ENCODE measurements at regions not wholly inside any gene's neighbourhood (a gene's known extent, or its start where the extent isn't known, plus 50 kb on each side); places are given as distances from the start of the nearest gene placed in this dataset.
"Not testable (repeated sequence)": the region's sequence is repeated elsewhere in the genome, so short reads cannot be mapped to it uniquely, and the experiment has no call there.

GRCh38 chr7:140262242-140262903 is 85.6 kb upstream of the KDM7A start:
- Histone ChIP-seq H3K27me3 (ENCODE audit: control insufficient read depth, insufficient read depth, low read length) (no peaks in the 10 kb centered on the region), H3K36me3 (ENCODE audit: control insufficient read depth, insufficient read depth, low read length) (0 out of 2 replicates have a peak, but pooled peaks cover 2% of the 10 kb centered on the region), H3K4me1 (ENCODE audit: control insufficient read depth, insufficient read depth, low read length) (no peaks in the 10 kb centered on the region), H3K27ac (ENCODE audit: low read length) (no peak overlapping the region), H3K9me3 (ENCODE audit: control insufficient read depth, insufficient read depth, low read length) (no peaks in the 10 kb centered on the region), H3K4me3 (ENCODE audit: low read length) (no peak overlapping the region)
- DNase-seq (ENCODE audit: low read depth, low spot score) = no peak
- whole genome bisulfite sequencing (ENCODE audit: insufficient coverage, insufficient read length) = no CpG with 5 or more reads among the region's 6 CpGs

GRCh38 chr7:140261522-140261921 is 84.7 kb upstream of the KDM7A start:
- H3K27me3 ChIP-seq (ENCODE audit: control insufficient read depth, insufficient read depth, low read length) = no peaks in the 10 kb centered on the region
- H3K36me3 ChIP-seq (ENCODE audit: control insufficient read depth, insufficient read depth, low read length) = 0 out of 2 replicates have a peak, but pooled peaks cover 2% of the 10 kb centered on the region
- WGBS (ENCODE audit: insufficient coverage, insufficient read length) = no CpG with 5 or more reads among the region's 1 CpG
- H3K4me1 ChIP-seq (ENCODE audit: control insufficient read depth, insufficient read depth, low read length) = no peaks in the 10 kb centered on the region
- H3K9me3 ChIP-seq (ENCODE audit: control insufficient read depth, insufficient read depth, low read length) = no peaks in the 10 kb centered on the region
- H3K27ac ChIP-seq (ENCODE audit: low read length) = no peak overlapping the region
- no peak for DNase-seq (ENCODE audit: low read depth, low spot score)
- H3K4me3 ChIP-seq (ENCODE audit: low read length) = no peak overlapping the region

- H3K27ac ChIP-seq (ENCODE audit: low read length) = no peak overlapping the region
- 0 out of 2 replicates have a peak, but pooled peaks cover 2% of the 10 kb centered on the region for H3K36me3 ChIP-seq (ENCODE audit: control insufficient read depth, insufficient read depth, low read length)
- H3K9me3 ChIP-seq (ENCODE audit: control insufficient read depth, insufficient read depth, low read length) = no peaks in the 10 kb centered on the region
- H3K4me1 ChIP-seq (ENCODE audit: control insufficient read depth, insufficient read depth, low read length) = no peaks in the 10 kb centered on the region
- no peak overlapping the region for H3K4me3 ChIP-seq (ENCODE audit: low read length)
- no peaks in the 10 kb centered on the region for H3K27me3 ChIP-seq (ENCODE audit: control insufficient read depth, insufficient read depth, low read length)
- DNase-seq (ENCODE audit: low read depth, low spot score) = no peak
- no CpG with 5 or more reads among the region's 5 CpGs for WGBS (ENCODE audit: insufficient coverage, insufficient read length)
Observed at GRCh38 chr7:140261105-140261486, 84.3 kb upstream of the KDM7A start.

GRCh38 chr7:140260352-140261104 is 83.7 kb upstream of the KDM7A start:
- H3K4me1 ChIP-seq (ENCODE audit: control insufficient read depth, insufficient read depth, low read length) = no peaks in the 10 kb centered on the region
- no peaks in the 10 kb centered on the region for H3K9me3 ChIP-seq (ENCODE audit: control insufficient read depth, insufficient read depth, low read length)
- no peak overlapping the region for H3K27ac ChIP-seq (ENCODE audit: low read length)
- no peak overlapping the region for H3K4me3 ChIP-seq (ENCODE audit: low read length)
- no peaks in the 10 kb centered on the region for H3K27me3 ChIP-seq (ENCODE audit: control insufficient read depth, insufficient read depth, low read length)
- DNase-seq (ENCODE audit: low read depth, low spot score) = no peak
- 0 out of 2 replicates have a peak, but pooled peaks cover 2% of the 10 kb centered on the region for H3K36me3 ChIP-seq (ENCODE audit: control insufficient read depth, insufficient read depth, low read length)
- WGBS (ENCODE audit: insufficient coverage, insufficient read length) = no CpG with 5 or more reads among the region's 10 CpGs

- not testable (repeated sequence) for H3K36me3 ChIP-seq (ENCODE audit: control insufficient read depth, insufficient read depth, low read length); H3K9me3 ChIP-seq (ENCODE audit: control insufficient read depth, insufficient read depth, low read length); DNase-seq (ENCODE audit: low read depth, low spot score); H3K27ac ChIP-seq (ENCODE audit: low read length); H3K27me3 ChIP-seq (ENCODE audit: control insufficient read depth, insufficient read depth, low read length); H3K4me1 ChIP-seq (ENCODE audit: control insufficient read depth, insufficient read depth, low read length); H3K4me3 ChIP-seq (ENCODE audit: low read length)
- no CpG with 5 or more reads among the region's 3 CpGs for WGBS (ENCODE audit: insufficient coverage, insufficient read length)
Observed at GRCh38 chr7:140257278-140257677, 80.5 kb upstream of the KDM7A start.

- not testable (repeated sequence) for H3K9me3 ChIP-seq (ENCODE audit: control insufficient read depth, insufficient read depth, low read length); H3K27ac ChIP-seq (ENCODE audit: low read length); DNase-seq (ENCODE audit: low read depth, low spot score); H3K4me3 ChIP-seq (ENCODE audit: low read length); H3K36me3 ChIP-seq (ENCODE audit: control insufficient read depth, insufficient read depth, low read length); H3K4me1 ChIP-seq (ENCODE audit: control insufficient read depth, insufficient read depth, low read length); H3K27me3 ChIP-seq (ENCODE audit: control insufficient read depth, insufficient read depth, low read length)
- WGBS (ENCODE audit: insufficient coverage, insufficient read length) = no CpG with 5 or more reads among the region's 9 CpGs
Observed at GRCh38 chr7:140254976-140255375, 78.2 kb upstream of the KDM7A start.

- WGBS (ENCODE audit: insufficient coverage, insufficient read length) = no CpG with 5 or more reads among the region's 3 CpGs
- Histone ChIP-seq H3K9me3 (ENCODE audit: control insufficient read depth, insufficient read depth, low read length) (no peaks in the 10 kb centered on the region), H3K4me3 (ENCODE audit: low read length) (no peak overlapping the region), H3K36me3 (ENCODE audit: control insufficient read depth, insufficient read depth, low read length) (no peaks in the 10 kb centered on the region), H3K27ac (ENCODE audit: low read length) (no peak overlapping the region), H3K4me1 (ENCODE audit: control insufficient read depth, insufficient read depth, low read length) (no peaks in the 10 kb centered on the region), H3K27me3 (ENCODE audit: control insufficient read depth, insufficient read depth, low read length) (no peaks in the 10 kb centered on the region)
- no peak for DNase-seq (ENCODE audit: low read depth, low spot score)
Observed at GRCh38 chr7:140249036-140249806, 72.4 kb upstream of the KDM7A start.

- Histone ChIP-seq H3K4me1 (ENCODE audit: control insufficient read depth, insufficient read depth, low read length) (no peaks in the 10 kb centered on the region), H3K27ac (ENCODE audit: low read length) (no peak overlapping the region), H3K36me3 (ENCODE audit: control insufficient read depth, insufficient read depth, low read length) (no peaks in the 10 kb centered on the region), H3K9me3 (ENCODE audit: control insufficient read depth, insufficient read depth, low read length) (no peaks in the 10 kb centered on the region), H3K27me3 (ENCODE audit: control insufficient read depth, insufficient read depth, low read length) (no peaks in the 10 kb centered on the region), H3K4me3 (ENCODE audit: low read length) (no peak overlapping the region)
- no peak for DNase-seq (ENCODE audit: low read depth, low spot score)
- no CpG with 5 or more reads among the region's 3 CpGs for WGBS (ENCODE audit: insufficient coverage, insufficient read length)
Observed at GRCh38 chr7:140247559-140247958, 70.8 kb upstream of the KDM7A start.

GRCh38 chr7:140245611-140246105 is 68.9 kb upstream of the KDM7A start:
- H3K4me1 ChIP-seq (ENCODE audit: control insufficient read depth, insufficient read depth, low read length) = no peaks in the 10 kb centered on the region
- WGBS (ENCODE audit: insufficient coverage, insufficient read length) = no CpG with 5 or more reads among the region's 7 CpGs
- no peaks in the 10 kb centered on the region for H3K36me3 ChIP-seq (ENCODE audit: control insufficient read depth, insufficient read depth, low read length)
- DNase-seq (ENCODE audit: low read depth, low spot score) = no peak
- H3K4me3 ChIP-seq (ENCODE audit: low read length) = no peak overlapping the region
- no peaks in the 10 kb centered on the region for H3K27me3 ChIP-seq (ENCODE audit: control insufficient read depth, insufficient read depth, low read length)
- no peaks in the 10 kb centered on the region for H3K9me3 ChIP-seq (ENCODE audit: control insufficient read depth, insufficient read depth, low read length)
- no peak overlapping the region for H3K27ac ChIP-seq (ENCODE audit: low read length)
